ENCODE measurements at regions not wholly inside any gene's neighbourhood (a gene's known extent, or its start where the extent isn't known, plus 50 kb on each side); places are given as distances from the start of the nearest gene placed in this dataset.
"Not testable (repeated sequence)": the region's sequence is repeated elsewhere in the genome, so short reads cannot be mapped to it uniquely, and the experiment has no call there.

- no peak for TF ChIP-seq CTCF (IDR thresholded peaks at IDR 0.05; ENCODE audit: borderline replicate concordance, insufficient read depth, low read depth, low read length)
- no peak overlapping the region for H3K4me3 ChIP-seq (ENCODE audit: low read depth, low read length)
Measured at GRCh38 chrX:80929251-80929650, 119.6 kb upstream of the BRWD3 start.

GRCh38 chrX:80917919-80918318 lies 108.2 kb upstream of the BRWD3 start:
- H3K4me3 ChIP-seq (ENCODE audit: low read depth, low read length): no peak overlapping the region
- TF ChIP-seq CTCF (IDR thresholded peaks at IDR 0.05; ENCODE audit: borderline replicate concordance, insufficient read depth, low read depth, low read length): no peak

GRCh38 chrX:80912351-80912750 lies 102.7 kb upstream of the BRWD3 start:
- H3K4me3 ChIP-seq (ENCODE audit: low read depth, low read length): not testable (repeated sequence)

GRCh38 chrX:80879916-80880315 lies 70.2 kb upstream of the BRWD3 start:
- TF ChIP-seq CTCF (IDR thresholded peaks at IDR 0.05; ENCODE audit: borderline replicate concordance, insufficient read depth, low read depth, low read length): no peak
- no peak overlapping the region for H3K4me3 ChIP-seq (ENCODE audit: low read depth, low read length)

GRCh38 chrX:80879143-80879542 lies 69.5 kb upstream of the BRWD3 start:
- no peak for TF ChIP-seq CTCF (IDR thresholded peaks at IDR 0.05; ENCODE audit: borderline replicate concordance, insufficient read depth, low read depth, low read length)
- H3K4me3 ChIP-seq (ENCODE audit: low read depth, low read length): no peak overlapping the region

GRCh38 chrX:80876877-80877276 lies 67.2 kb upstream of the BRWD3 start:
- peak; percentile 10; the same call in 1 of the 2 replicates for TF ChIP-seq CTCF (IDR thresholded peaks at IDR 0.05; ENCODE audit: borderline replicate concordance, insufficient read depth, low read depth, low read length)
- H3K4me3 ChIP-seq (ENCODE audit: low read depth, low read length): no peak overlapping the region

All from GM12875 (cell line).